ENCODE measurements at regions not wholly inside any gene's neighbourhood (a gene's known extent, or its start where the extent isn't known, plus 50 kb on each side); places are given as distances from the start of the nearest gene placed in this dataset.
"Not testable (repeated sequence)": the region's sequence is repeated elsewhere in the genome, so short reads cannot be mapped to it uniquely, and the experiment has no call there.

DNA sequence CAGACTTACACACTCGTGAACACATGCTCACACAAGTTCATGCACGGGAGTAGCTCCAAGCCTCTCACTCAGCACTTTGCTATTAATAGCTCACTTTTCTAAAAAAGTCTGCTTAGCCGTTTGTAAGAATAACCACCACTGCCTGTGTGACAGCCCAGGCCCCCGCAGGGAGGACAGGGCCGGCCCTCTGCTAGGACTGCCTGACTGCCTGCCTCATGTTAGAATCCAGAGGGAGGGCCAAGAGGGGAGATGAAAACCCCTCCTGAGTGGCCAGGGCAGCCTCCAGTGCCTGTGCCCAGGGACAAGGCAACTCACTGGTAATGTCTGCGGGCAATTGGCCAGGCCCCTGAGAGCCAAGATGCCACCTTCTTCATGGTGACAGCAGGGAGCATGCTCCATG is 152.9 kb upstream of the PLGLB2 start:
- DNase-seq (ENCODE audit: low spot score); in situ Hi-C loops (cut with HindIII; ENCODE audit: low sequenced_read_pairs): not testable (repeated sequence)

DNA sequence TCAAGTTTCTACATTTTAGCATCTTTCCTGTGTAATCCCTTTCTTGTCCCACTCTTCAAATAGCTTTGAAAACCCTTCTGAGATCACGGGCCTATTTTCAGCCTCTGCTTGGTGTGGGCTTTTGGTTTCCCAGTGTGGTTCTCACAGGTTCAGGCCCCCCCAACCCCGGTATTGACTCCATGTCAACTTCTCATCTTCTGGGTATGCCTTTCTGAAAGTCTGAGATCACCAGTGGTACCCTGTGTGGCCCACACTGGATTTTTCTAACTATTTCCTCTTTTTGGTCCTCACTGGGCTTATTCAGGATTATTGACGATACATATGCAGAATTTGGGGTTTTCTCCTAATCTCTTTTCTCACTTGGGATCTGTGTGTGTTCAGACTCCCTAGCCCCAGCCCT is 146.9 kb upstream of the PLGLB2 start:
- in situ Hi-C loops (cut with HindIII; ENCODE audit: low sequenced_read_pairs); DNase-seq (ENCODE audit: low spot score): not testable (repeated sequence)

- in situ Hi-C loops (cut with HindIII; ENCODE audit: low sequenced_read_pairs); DNase-seq (ENCODE audit: low spot score): not testable (repeated sequence)
Measured at GRCh38 chr2:87602118-87602517, 145.8 kb upstream of the PLGLB2 start.

GRCh38 chr2:87602728-87603127 is 145.2 kb upstream of the PLGLB2 start:
- in situ Hi-C loops (cut with HindIII; ENCODE audit: low sequenced_read_pairs); DNase-seq (ENCODE audit: low spot score): not testable (repeated sequence)

- in situ Hi-C loops (cut with HindIII; ENCODE audit: low sequenced_read_pairs); DNase-seq (ENCODE audit: low spot score): not testable (repeated sequence)
Measured at GRCh38 chr2:87603418-87604278, 144.2 kb upstream of the PLGLB2 start.

DNA sequence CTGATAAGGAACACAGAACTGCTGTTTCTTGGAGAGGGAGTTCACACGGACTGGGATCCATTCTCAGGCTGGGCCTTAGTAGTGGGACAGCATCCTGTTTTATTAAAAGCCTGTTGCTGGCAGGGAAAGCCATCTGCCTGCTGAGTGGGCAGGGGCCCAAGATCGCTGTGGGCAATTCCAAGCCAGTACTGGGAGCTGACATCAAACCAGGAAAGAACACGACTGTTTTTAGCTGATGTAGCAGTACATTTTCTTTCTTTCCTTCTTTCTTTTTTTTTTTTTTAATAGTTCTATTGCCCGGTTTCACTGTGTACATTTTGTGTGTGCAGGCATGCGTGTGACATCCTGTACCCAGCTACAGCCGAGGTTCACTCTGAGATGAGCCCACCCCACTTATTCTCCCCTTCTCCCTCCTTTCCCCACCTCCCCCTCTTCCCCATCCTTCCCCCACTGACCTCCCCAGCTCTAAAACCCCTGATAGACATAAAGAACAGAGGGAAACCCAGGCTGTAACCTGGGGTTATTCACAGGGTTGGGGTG is 143.5 kb upstream of the PLGLB2 start:
- DNase-seq (ENCODE audit: low spot score), result peak; percentile 18
- in situ Hi-C loops (cut with HindIII; ENCODE audit: low sequenced_read_pairs), result not testable (repeated sequence)

DNA sequence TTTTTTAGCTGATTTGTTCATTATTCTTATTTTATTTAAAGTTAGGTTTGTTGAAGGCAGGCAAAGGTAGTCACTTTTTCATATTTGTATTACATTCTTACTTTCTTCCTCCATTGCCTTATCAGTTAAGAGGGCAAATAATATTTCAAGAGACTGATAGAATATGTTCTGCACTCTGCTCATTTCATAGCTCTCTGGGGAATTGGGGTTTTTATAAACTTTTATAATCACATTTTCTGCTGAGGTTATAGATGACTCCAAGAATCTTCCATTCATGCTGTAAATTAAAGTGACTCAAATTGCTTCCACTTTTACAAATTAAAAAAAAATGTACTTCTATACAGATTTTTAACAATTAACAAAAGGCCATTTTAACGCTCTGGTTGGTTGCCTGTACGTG is 142.9 kb upstream of the PLGLB2 start:
- in situ Hi-C loops (cut with HindIII; ENCODE audit: low sequenced_read_pairs); DNase-seq (ENCODE audit: low spot score): not testable (repeated sequence)

GRCh38 chr2:87608377-87609166 is 139.3 kb upstream of the PLGLB2 start:
- DNase-seq (ENCODE audit: low spot score); in situ Hi-C loops (cut with HindIII; ENCODE audit: low sequenced_read_pairs): not testable (repeated sequence)

DNA sequence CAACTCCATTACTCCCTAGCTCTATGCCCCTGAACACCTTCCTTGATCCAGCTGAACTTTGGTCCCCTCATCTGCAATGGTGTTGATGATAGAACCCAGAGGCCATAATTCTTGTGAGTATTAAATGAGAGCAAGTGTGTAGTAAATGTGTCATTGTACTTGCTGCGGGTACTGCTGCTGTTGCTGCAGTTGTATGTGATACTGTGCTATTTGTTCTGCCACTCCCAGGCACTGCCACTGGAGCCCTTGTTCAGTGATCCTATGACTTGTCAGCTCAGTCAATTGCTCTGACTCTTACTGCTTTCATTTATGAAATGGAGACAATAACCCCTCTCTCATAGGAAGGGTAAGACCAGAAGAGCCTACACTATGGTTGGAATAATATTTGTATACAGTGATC is 136.9 kb upstream of the PLGLB2 start:
- DNase-seq (ENCODE audit: low spot score); in situ Hi-C loops (cut with HindIII; ENCODE audit: low sequenced_read_pairs): not testable (repeated sequence)

GRCh38 chr2:87611416-87611815 is 136.5 kb upstream of the PLGLB2 start:
- DNase-seq (ENCODE audit: low spot score); in situ Hi-C loops (cut with HindIII; ENCODE audit: low sequenced_read_pairs): not testable (repeated sequence)

DNA sequence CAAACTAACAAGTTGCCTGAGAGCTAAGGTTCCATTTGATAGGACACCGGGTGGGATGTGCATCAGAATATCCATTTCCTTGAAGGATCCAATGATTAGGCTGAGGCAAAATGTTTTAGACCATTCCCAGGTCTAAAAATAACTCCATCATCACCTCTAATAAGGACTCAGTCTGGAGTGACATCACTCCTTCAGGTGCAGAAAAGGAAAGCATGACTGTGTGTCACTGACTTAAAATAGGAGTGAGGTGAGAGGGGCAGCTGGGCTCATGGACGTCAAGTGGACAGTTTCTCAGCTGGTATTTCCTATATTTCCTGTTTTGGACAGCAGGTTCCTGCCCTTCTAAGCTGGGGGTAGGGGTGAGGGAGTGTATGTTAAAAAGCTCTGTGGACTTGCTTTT is 135.9 kb upstream of the PLGLB2 start:
- in situ Hi-C loops (cut with HindIII; ENCODE audit: low sequenced_read_pairs); DNase-seq (ENCODE audit: low spot score): not testable (repeated sequence)

GRCh38 chr2:87614829-87615434 is 133.0 kb upstream of the PLGLB2 start:
- in situ Hi-C loops (cut with HindIII; ENCODE audit: low sequenced_read_pairs); DNase-seq (ENCODE audit: low spot score): not testable (repeated sequence)

- DNase-seq (ENCODE audit: low spot score); in situ Hi-C loops (cut with HindIII; ENCODE audit: low sequenced_read_pairs): not testable (repeated sequence)
Measured at GRCh38 chr2:87619121-87619520, 128.8 kb upstream of the PLGLB2 start.

DNA sequence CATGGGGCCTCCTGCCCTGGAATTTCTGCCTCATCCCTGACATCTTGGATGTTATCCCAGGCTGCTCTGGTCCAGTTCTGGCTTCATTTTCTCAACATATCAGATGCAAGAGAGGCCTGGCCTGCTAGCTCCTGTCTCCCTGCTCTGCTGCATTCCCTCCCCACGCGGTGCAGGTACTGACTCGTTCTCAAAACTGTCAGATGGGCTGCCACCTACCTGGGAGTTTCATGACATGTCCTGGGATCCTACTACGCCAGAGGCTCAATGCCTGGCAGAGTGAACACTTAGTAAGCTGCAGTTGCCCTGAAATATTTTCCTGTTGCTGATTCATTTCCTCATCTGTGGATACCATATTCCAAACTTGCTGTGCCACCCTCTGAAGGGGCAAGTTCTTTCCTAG is 126.7 kb upstream of the PLGLB2 start:
- in situ Hi-C loops (cut with HindIII; ENCODE audit: low sequenced_read_pairs); DNase-seq (ENCODE audit: low spot score): not testable (repeated sequence)

GRCh38 chr2:87622720-87623119 is 125.2 kb upstream of the PLGLB2 start:
- DNase-seq (ENCODE audit: low spot score); in situ Hi-C loops (cut with HindIII; ENCODE audit: low sequenced_read_pairs): not testable (repeated sequence)

DNA sequence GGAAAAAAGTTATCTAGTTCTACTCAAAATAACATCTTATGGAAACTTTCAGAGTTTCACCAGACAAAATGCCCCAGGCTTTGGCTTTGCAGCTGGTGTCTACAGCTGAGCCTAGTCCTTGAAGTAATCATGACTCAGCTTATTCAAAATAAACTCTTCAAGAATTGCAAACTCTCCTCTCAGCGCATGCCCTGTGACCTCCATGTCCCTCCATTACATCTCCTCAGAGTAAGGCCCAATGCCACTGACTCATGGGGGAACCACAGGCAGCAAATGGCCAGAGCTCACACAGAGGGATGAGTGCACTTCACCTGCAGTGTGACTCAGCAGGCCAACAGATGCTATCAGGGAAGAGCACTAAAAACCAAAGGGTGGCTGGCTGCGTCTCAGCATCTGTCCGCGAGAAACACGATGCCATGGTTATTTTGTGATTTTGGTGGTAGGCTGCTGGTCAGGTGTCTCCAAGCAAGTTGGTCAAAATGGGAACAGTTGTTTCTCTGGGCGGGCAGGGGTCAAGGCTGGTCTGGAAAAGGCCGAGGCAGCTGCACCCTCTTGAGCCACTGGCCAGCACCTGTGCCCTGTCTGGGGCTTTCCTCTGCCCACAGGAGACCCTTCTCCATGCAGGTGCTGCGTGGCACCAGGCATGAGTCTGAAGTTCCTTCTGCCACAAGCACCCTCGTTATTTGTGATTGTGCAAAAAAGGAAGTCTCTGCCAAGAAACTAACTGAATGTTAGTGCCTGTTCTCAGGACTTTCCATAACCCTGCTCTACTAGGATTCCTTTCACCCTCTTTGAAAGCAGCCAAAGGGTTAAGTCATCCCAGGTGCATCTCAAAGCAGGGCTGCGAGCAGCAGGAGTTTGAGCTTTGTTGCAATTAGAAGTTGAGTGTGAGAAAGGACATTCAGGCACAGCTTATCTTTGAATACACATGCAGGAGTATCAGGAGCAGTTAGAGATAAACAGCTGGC is 118.1 kb upstream of the PLGLB2 start:
- in situ Hi-C loops (cut with HindIII; ENCODE audit: low sequenced_read_pairs), result not testable (repeated sequence)

GRCh38 chr2:87630892-87631291 is 117.0 kb upstream of the PLGLB2 start:
- DNase-seq (ENCODE audit: low spot score), result not testable (repeated sequence)

More for the DNA sequence above, 118.1 kb upstream of the PLGLB2 start:
- DNase-seq (ENCODE audit: low spot score), result not testable (repeated sequence)

GRCh38 chr2:87631402-87631801 is 116.5 kb upstream of the PLGLB2 start:
- in situ Hi-C loops (cut with HindIII; ENCODE audit: low sequenced_read_pairs), result not testable (repeated sequence)

More at GRCh38 chr2:87630892-87631291, 117.0 kb upstream of the PLGLB2 start:
- in situ Hi-C loops (cut with HindIII; ENCODE audit: low sequenced_read_pairs), result not testable (repeated sequence)

More at GRCh38 chr2:87631402-87631801, 116.5 kb upstream of the PLGLB2 start:
- not testable (repeated sequence) for DNase-seq (ENCODE audit: low spot score)
